ENCODE measurements at regions not wholly inside any gene's neighbourhood (a gene's known extent, or its start where the extent isn't known, plus 50 kb on each side); places are given as distances from the start of the nearest gene placed in this dataset.

- DNase-seq = peak; percentile 51
Measured at GRCh38 chr4:56200275-56200674, 187.0 kb downstream of the AASDH start.

- DNase-seq = no peak
Measured at GRCh38 chr4:56198265-56198664, 189.0 kb downstream of the AASDH start.

GRCh38 chr4:56197387-56197786 lies 189.9 kb downstream of the AASDH start:
- DNase-seq = no peak

GRCh38 chr4:56195025-56195424 lies 192.3 kb downstream of the AASDH start:
- no peak for DNase-seq

GRCh38 chr4:56191534-56191933 lies 195.8 kb downstream of the AASDH start:
- no peak for DNase-seq

GRCh38 chr4:56187688-56188087 lies 199.6 kb downstream of the AASDH start:
- no peak for DNase-seq

- no peak for DNase-seq
Measured at GRCh38 chr4:56186808-56187523, 200.3 kb downstream of the AASDH start.

- DNase-seq = no peak
Measured at GRCh38 chr4:56185901-56186300, 201.4 kb downstream of the AASDH start.

- DNase-seq = no peak
Measured at GRCh38 chr4:56184214-56184613, 203.1 kb downstream of the AASDH start.

- no peak for DNase-seq
Measured at GRCh38 chr4:56183344-56183959, 203.8 kb downstream of the AASDH start.

GRCh38 chr4:56182356-56182755 lies 204.9 kb downstream of the AASDH start:
- no peak for DNase-seq

- DNase-seq = peak; percentile 46
Measured at GRCh38 chr4:56181140-56181953, 205.9 kb downstream of the AASDH start.

- no peak for DNase-seq
Measured at GRCh38 chr4:56169061-56169460, 218.2 kb downstream of the AASDH start.

- no peak for DNase-seq
Measured at GRCh38 chr4:56164907-56165306, 216.2 kb downstream of the CEP135 start.

- no peak for DNase-seq
Measured at GRCh38 chr4:56160636-56161035, 211.9 kb downstream of the CEP135 start.

GRCh38 chr4:56158483-56158882 lies 209.7 kb downstream of the CEP135 start:
- no peak for DNase-seq

- no peak for DNase-seq
Measured at GRCh38 chr4:56156141-56156540, 207.4 kb downstream of the CEP135 start.

GRCh38 chr4:56155432-56155831 lies 206.7 kb downstream of the CEP135 start:
- DNase-seq = no peak

- DNase-seq = no peak
Measured at GRCh38 chr4:56149591-56149990, 200.8 kb downstream of the CEP135 start.

GRCh38 chr4:56148428-56148827 lies 199.7 kb downstream of the CEP135 start:
- no peak for DNase-seq

GRCh38 chr4:56147371-56147770 lies 198.6 kb downstream of the CEP135 start:
- no peak for DNase-seq

GRCh38 chr4:56146956-56147355 lies 198.2 kb downstream of the CEP135 start:
- no peak for DNase-seq

GRCh38 chr4:56142088-56142487 lies 193.3 kb downstream of the CEP135 start:
- no peak for DNase-seq
